ENCODE measurements at regions not wholly inside any gene's neighbourhood (a gene's known extent, or its start where the extent isn't known, plus 50 kb on each side); places are given as distances from the start of the nearest gene placed in this dataset.

DNA sequence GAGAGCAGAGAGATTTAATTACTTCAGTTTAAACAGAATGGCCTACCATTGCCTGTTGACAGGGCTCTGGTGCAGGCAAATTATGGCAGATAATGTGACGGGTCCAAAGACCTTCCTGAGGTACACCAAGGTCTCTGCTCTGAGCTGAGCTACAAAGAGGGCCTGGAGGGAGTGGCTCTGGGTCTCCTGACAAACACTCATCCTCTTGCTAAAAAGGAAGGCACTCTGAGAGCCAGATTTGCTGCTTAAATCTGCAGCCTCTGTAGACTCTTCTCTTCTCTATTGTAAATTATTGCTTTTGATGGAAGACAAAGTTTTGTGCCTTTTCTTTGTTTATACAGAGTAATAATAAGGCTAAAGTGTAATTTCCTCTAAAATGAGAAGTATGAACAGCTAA is 529.5 kb upstream of the FZD8 start:
- Mint-ChIP-seq H3K4me3 (no peak overlapping the region), H3K27me3 (no peaks in the 10 kb centered on the region), H3K9me3 (no peaks in the 10 kb centered on the region), H3K36me3 (ENCODE audit: low read depth) (no peaks in the 10 kb centered on the region), H3K27ac (no peak overlapping the region), H3K4me1 (ENCODE audit: low read depth) (no peaks in the 10 kb centered on the region)
- intact Hi-C loops (cut with micrococcal nuclease), result no loop called here
- ChIA-PET CTCF (no interaction called here), POLR2A (no interaction called here)
- DNase-seq (no peak), ATAC-seq (no peak)
- TF ChIP-seq, protein P1, sequence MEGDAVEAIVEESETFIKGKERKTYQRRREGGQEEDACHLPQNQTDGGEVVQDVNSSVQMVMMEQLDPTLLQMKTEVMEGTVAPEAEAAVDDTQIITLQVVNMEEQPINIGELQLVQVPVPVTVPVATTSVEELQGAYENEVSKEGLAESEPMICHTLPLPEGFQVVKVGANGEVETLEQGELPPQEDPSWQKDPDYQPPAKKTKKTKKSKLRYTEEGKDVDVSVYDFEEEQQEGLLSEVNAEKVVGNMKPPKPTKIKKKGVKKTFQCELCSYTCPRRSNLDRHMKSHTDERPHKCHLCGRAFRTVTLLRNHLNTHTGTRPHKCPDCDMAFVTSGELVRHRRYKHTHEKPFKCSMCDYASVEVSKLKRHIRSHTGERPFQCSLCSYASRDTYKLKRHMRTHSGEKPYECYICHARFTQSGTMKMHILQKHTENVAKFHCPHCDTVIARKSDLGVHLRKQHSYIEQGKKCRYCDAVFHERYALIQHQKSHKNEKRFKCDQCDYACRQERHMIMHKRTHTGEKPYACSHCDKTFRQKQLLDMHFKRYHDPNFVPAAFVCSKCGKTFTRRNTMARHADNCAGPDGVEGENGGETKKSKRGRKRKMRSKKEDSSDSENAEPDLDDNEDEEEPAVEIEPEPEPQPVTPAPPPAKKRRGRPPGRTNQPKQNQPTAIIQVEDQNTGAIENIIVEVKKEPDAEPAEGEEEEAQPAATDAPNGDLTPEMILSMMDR (IDR thresholded peaks at IDR 0.05), result no peak

DNA sequence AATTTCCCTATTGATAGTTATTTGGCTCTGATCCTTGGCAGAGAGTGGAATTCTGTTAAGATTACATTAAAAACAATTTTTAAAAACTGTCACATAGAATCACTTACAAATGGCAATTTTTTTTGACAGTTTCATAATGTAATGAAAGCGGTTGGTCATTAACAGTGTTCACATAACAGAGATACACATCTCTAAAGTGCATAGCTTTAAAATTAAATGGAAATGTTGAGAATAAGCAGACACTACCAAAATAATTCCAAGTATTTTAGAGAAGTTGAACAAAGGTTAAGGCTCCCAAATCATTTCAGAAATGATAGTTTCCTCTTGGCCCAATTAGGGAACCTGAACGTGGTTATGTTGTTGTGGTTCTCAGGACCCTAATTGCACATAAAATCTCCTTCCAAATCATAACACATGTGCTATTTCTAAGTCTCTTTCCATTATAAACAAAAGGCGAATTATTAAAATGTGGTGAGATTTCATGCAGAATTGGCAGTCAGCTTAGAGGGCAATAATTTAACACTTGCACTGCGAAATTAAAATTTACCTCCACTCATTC is 528.9 kb upstream of the FZD8 start:
- H3K27me3 Mint-ChIP-seq, result no peaks in the 10 kb centered on the region
- no peak for DNase-seq
- no peaks in the 10 kb centered on the region for H3K9me3 Mint-ChIP-seq
- TF ChIP-seq, protein P1 (IDR thresholded peaks at IDR 0.05), result no peak
- intact Hi-C loops (cut with micrococcal nuclease), result no loop called here
- CTCF ChIA-PET, result no interaction called here
- no peaks in the 10 kb centered on the region for H3K36me3 Mint-ChIP-seq (ENCODE audit: low read depth)
- no peak overlapping the region for H3K27ac Mint-ChIP-seq
- no peak for ATAC-seq
- no peak overlapping the region for H3K4me3 Mint-ChIP-seq
- H3K4me1 Mint-ChIP-seq (ENCODE audit: low read depth), result no peaks in the 10 kb centered on the region
- POLR2A ChIA-PET, result no interaction called here

DNA sequence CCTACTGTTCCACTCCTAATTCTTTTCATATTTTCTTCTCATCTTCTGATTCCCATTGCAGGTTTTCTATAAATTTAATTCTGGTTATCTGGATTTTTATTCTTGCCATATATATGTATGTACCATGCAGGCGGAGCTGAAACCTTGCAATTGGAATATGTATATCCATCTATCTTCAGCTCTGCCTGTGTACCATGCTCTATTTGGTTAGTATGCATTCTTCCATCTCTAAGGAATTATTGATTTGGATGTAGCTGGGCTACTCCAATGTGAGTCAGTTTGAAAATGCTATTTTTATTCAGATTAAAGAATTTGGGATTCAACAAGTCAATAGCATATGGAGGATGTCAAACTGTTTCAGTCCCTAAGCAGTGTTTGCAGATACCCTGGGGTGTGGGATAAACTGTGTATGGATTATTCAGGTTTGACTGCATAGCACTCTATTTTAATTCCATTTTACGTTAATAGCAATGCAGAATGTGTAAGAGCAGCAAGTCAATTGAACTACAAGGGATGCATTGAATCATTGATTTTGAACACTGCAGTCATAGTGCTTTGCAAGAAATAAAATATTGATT is 528.1 kb upstream of the FZD8 start:
- Mint-ChIP-seq H3K4me1 (ENCODE audit: low read depth) (no peaks in the 10 kb centered on the region), H3K27me3 (no peaks in the 10 kb centered on the region), H3K9me3 (no peaks in the 10 kb centered on the region), H3K36me3 (ENCODE audit: low read depth) (no peaks in the 10 kb centered on the region), H3K4me3 (no peak overlapping the region), H3K27ac (no peak overlapping the region)
- DNase-seq (no peak), ATAC-seq (no peak)
- TF ChIP-seq, protein P1 (IDR thresholded peaks at IDR 0.05), result no peak
- ChIA-PET CTCF (no interaction called here), POLR2A (no interaction called here)
- intact Hi-C loops (cut with micrococcal nuclease), result no loop called here

DNA sequence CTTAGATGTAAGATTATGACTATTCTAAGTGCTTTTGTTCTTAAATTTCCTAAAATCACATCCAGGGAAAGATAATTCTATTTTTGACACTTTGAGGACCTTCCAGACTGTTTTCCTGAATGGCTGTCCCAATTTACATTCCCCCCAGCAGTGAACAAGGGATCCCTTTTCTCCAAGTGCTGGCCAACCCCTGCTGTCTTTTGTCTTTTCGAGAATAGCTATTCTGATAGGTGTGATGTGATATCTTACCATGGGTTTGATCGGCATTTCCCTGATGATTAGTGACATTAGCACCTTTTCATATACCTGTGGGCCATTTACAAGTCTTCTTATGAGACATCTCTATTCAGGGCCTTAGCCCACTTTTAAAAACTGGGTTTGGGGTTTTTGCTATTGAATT is 526.7 kb upstream of the FZD8 start:
- Mint-ChIP-seq H3K36me3 (ENCODE audit: low read depth) (no peaks in the 10 kb centered on the region), H3K4me1 (ENCODE audit: low read depth) (no peaks in the 10 kb centered on the region), H3K9me3 (peaks cover 2% of the 10 kb centered on the region), H3K4me3 (no peak overlapping the region), H3K27ac (no peak overlapping the region), H3K27me3 (no peaks in the 10 kb centered on the region)
- intact Hi-C loops (cut with micrococcal nuclease), result no loop called here
- POLR2A ChIA-PET, result interaction anchor here (0.6 kb wide), 1 partner anchor 401 kb away, joined by 3 read pairs; no protein-coding TSS in a partner anchor
- TF ChIP-seq, protein P1 (IDR thresholded peaks at IDR 0.05), result no peak
- CTCF ChIA-PET, result no interaction called here
- no peak for ATAC-seq
- no peak for DNase-seq

DNA sequence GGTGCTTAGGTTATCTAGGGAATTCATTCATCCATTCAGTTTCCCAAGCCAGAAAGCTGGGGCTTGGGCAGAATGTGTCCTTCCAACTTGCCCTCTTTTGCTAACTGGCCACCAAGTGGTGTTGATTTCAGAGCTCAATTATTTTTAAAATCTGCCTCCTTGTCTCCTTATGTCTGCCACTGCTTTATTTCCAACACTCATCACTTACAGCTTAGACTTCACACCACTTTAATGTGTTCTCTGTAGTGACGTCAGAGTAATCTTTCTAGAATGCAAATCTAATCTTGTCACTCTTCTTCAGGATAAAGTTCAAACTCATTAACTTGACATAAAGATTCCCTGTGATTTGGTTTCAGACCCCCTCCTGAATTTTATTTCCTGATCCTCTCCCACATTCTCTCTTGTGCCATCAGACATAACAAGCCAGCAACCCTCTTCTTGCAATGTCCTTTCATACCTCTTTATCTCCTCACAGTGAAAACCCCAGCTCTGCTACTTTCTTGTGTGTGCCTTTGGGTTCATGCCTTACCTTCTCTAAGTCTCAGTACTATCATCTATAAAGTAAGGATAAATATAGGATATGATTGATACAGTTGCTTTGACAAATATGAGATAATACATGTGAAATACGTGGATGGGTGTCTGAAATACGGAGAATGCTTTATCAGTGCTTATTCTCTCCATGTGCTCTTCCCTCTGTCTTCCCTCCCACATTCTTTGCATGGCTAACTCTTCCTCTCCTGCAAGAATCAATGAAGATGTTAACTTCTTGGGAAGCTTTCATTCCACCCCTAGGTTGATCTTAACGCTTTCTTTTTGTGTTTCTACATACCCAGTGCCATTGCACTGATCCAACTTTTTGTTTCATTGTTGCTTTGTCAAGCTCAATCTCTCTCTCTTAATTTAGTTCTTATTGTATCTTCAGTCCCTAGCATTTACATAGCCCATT is 522.7 kb upstream of the FZD8 start:
- Mint-ChIP-seq H3K27ac (no peak overlapping the region), H3K9me3 (peaks cover 4% of the 10 kb centered on the region), H3K36me3 (ENCODE audit: low read depth) (no peaks in the 10 kb centered on the region), H3K4me3 (no peak overlapping the region), H3K4me1 (ENCODE audit: low read depth) (no peaks in the 10 kb centered on the region), H3K27me3 (no peaks in the 10 kb centered on the region)
- ChIA-PET POLR2A (no interaction called here), CTCF (no interaction called here)
- no peak for ATAC-seq
- no peak for DNase-seq
- intact Hi-C loops (cut with micrococcal nuclease), result no loop called here
- TF ChIP-seq, protein P1 (IDR thresholded peaks at IDR 0.05), result no peak
